ENCODE measurements at regions not wholly inside any gene's neighbourhood (a gene's known extent, or its start where the extent isn't known, plus 50 kb on each side); places are given as distances from the start of the nearest gene placed in this dataset.

DNA sequence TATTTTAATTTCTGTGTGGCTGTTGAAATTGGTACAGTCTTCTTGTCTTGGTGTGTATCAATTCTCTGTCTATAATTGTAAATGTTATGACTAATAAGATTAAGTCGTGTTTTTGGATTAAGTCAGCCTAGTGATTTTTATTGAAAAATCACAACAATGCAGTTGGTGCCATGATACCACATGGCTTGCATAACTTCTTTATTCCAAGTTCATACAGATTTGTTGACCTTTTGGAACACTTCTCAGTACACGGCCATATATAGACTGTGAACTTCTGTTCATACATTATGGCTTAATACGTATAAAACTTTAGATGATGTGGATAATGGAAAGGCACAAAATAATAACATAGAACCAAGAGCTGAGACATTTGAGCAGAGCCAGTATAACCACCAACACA is 121.2 kb upstream of the NAALADL2 start:
- no peak overlapping the region for H3K4me3 ChIP-seq
- ATAC-seq (no peak), DNase-seq (no peak)
- H3K27me3 ChIP-seq: no peaks in the 10 kb centered on the region
- H3K27ac ChIP-seq: no peak overlapping the region
- H3K9me3 ChIP-seq: peaks cover 0 to 27% of the 10 kb centered on the region in 2 donors
- TF ChIP-seq CTCF (IDR thresholded peaks at IDR 0.05): no peak
- no peaks in the 10 kb centered on the region for H3K36me3 ChIP-seq
- intact Hi-C loops (cut with DNase I): no loop called here
- no peaks in the 10 kb centered on the region for H3K4me1 ChIP-seq

GRCh38 chr3:174749143-174749542 is 110.0 kb upstream of the NAALADL2 start:
- no peak overlapping the region for H3K4me3 ChIP-seq
- ATAC-seq (no peak), DNase-seq (no peak)
- H3K27me3 ChIP-seq: no peaks in the 10 kb centered on the region
- H3K4me1 ChIP-seq: no peaks in the 10 kb centered on the region
- no peak overlapping the region for H3K27ac ChIP-seq
- peaks cover 0 to 25% of the 10 kb centered on the region in 2 donors for H3K9me3 ChIP-seq
- TF ChIP-seq CTCF (IDR thresholded peaks at IDR 0.05): no peak
- intact Hi-C loops (cut with DNase I): no loop called here
- H3K36me3 ChIP-seq: no peaks in the 10 kb centered on the region

- ATAC-seq (no peak), DNase-seq (peak in 1 of 4 donors; percentile 34)
- no peaks in the 10 kb centered on the region for H3K36me3 ChIP-seq
- no peaks in the 10 kb centered on the region for H3K27me3 ChIP-seq
- no peak overlapping the region for H3K4me3 ChIP-seq
- no peak for TF ChIP-seq CTCF (IDR thresholded peaks at IDR 0.05)
- H3K4me1 ChIP-seq: no peaks in the 10 kb centered on the region
- H3K27ac ChIP-seq: no peak overlapping the region
- peaks cover 0 to 21% of the 10 kb centered on the region in 2 donors for H3K9me3 ChIP-seq
- intact Hi-C loops (cut with DNase I): no loop called here
Measured at GRCh38 chr3:174755833-174756829, 103.0 kb upstream of the NAALADL2 start.

GRCh38 chr3:174758943-174759342 is 100.2 kb upstream of the NAALADL2 start:
- Histone ChIP-seq H3K4me1 (no peaks in the 10 kb centered on the region), H3K36me3 (no peaks in the 10 kb centered on the region), H3K9me3 (peaks cover 0 to 7% of the 10 kb centered on the region in 2 donors), H3K27me3 (no peaks in the 10 kb centered on the region), H3K4me3 (no peak overlapping the region), H3K27ac (no peak overlapping the region)
- no peak for TF ChIP-seq CTCF (IDR thresholded peaks at IDR 0.05)
- ATAC-seq (no peak), DNase-seq (no peak)
- intact Hi-C loops (cut with DNase I): no loop called here

GRCh38 chr3:174767406-174767805 is 91.7 kb upstream of the NAALADL2 start:
- TF ChIP-seq CTCF (IDR thresholded peaks at IDR 0.05): no peak
- H3K27me3 ChIP-seq: no peaks in the 10 kb centered on the region
- no peak for DNase-seq
- H3K9me3 ChIP-seq: no peaks in the 10 kb centered on the region
- no peaks in the 10 kb centered on the region for H3K4me1 ChIP-seq
- no peak for ATAC-seq
- intact Hi-C loops (cut with DNase I): no loop called here
- H3K36me3 ChIP-seq: no peaks in the 10 kb centered on the region
- H3K27ac ChIP-seq: no peak overlapping the region
- H3K4me3 ChIP-seq: no peak overlapping the region

Data from left lung (tissue), 4 donors.